NCI-H1105 treated with DMSO at 0.1 percent for 48 hours (cell line): ENCODE measurements at regions not wholly inside any gene's neighbourhood (a gene's known extent, or its start where the extent isn't known, plus 50 kb on each side); places are given as distances from the start of the nearest gene placed in this dataset.

Experiments used
- DNase-seq: peaks from one replicate; lab custom pipeline; 2025; lab: John Stamatoyannopoulos, UW

DNA sequence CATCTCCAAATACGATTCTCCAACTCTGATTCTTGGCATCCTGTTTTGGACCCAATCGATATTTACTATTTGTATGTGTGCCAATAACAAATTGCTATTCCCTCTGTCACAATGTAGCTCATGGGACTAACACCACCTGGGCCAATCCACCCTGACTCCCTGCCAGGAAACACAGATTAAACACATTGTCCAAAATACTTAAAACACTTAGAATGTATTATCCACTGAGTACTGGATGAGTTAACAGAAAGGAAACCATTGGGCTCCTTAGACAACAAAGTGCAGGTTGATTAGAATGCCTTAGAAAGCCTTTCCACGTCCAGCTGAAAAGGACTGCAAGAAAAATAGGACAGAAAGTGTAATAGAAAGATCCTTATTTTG lies 79.4 kb upstream of the ARHGAP28 start:
- DNase-seq: peak; percentile 86

DNA sequence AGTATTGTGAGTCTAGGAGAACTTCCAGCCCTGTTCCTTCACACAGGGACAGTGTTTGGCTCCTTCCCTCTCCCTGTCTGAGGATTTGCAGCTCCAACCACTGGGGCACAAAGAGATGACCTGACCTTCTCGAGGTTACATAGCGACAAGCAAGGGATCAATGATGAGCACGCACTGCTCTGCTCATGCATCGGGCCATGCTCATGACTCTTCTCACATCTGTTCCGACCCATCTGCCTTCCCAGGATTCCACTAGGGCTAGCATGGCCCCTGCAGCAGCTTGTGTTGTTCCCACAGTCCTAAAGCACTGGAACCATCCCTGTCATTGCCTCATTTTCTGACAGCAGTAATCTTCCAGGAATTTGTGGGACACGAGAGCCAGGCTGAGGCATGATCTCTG lies 78.8 kb upstream of the ARHGAP28 start:
- no peak for DNase-seq

DNA sequence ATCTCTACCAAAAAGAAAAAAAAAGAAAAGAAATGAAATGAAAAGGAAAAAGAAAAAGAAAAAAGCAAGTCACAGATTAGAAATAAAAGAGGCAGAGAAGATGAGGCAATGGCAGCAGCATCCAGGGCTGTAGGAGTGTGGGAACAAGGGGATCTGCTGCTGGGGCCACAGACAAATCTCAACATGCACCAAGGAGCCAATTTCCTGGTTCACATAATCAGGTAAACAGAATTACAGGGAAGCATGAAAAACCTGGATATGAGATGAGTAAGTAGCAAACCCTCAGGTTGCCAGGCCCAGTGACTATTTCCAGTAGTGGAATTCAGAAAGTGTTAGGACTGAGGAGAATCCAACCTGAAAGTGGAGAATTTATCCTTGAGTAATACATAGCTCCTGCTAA lies 77.4 kb upstream of the ARHGAP28 start:
- no peak for DNase-seq

DNA sequence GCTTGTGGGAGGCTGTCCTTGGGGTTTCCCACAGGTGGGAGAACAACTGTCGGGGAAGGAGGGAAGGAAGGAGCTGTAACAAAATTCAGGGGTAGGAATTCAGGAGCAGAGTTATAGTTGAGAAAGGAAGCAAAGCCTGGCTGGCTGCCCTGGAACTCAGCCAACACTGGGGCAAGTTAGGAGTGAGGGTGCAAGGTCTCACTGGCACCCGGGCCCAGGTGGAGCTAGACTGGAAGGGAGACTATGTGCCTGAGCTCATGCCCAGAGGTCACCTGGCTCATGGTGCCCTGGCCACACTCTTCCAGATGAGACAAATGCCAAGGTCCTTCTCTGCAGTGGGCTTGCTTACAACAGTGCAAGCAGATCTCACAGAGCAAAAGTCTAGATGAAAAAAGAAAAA lies 75.6 kb upstream of the ARHGAP28 start:
- DNase-seq: peak; percentile 1

DNA sequence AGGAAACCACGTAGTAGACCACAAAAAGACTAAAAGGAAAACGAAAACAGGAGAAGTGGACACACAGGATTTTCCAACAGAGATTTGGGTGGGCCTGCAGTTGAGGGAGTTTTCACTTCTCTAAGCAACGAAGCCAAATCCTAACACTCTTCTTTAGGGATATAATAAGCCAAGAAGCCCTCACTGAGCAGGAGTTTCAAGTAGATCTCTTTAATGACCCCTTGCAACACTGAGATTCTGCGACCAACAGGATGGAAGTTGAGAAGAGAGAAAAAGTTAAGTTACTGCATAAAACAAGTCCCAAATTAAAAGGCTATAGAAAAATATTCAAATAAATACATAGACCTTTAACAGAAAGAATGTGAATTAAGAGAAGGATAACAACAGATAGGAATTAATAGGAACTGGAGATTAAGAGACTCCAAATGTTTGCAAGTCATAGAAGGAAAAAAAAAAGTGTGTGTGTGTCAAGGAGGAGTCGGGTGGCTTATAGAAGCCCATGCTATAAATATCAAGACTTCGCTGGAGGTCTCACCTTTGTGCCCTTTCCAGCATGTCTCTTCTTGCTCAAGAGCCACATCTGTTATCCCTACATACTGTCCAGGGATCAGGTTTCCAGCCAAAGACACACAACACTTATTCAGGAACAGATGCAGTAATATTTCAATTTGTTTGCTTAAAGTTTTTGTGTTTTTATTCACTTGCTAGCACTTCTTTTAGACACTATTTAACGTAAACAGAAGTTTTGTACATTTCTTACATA lies 69.4 kb upstream of the ARHGAP28 start:
- peak; percentile 33 for DNase-seq

DNA sequence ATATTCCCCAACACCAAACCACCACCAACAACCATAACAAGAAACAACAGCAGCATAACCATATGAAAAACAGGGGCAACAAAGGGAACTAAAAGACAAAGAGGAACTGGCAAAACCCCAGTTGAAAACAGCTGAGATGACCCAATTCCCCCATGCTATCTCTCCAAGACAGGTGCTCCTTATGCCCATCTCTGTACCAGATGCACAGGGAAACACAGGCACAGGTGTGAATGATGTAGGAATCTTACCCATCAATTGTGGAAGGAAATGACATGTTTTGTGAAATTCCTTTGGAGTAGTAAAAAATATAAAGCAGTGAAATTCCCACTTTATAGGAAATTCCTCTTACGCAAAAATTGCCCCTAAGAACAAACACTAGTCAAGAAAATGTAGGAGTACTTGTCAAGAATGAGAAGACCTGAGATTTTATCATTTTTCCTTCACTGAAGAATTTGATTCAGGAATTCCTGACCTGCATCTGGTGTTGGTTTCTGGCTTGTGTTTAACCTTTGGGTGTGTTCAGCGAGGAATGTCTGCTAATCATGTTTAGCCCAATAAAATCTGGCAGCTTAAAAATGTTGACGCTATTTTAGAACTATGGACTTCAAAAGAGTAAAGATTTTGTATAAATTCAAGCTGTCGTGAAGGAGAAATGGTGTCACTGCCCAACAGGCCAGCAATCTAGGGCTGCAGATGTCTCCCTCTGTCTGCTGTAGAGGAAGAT lies 67.7 kb upstream of the ARHGAP28 start:
- DNase-seq: no peak

DNA sequence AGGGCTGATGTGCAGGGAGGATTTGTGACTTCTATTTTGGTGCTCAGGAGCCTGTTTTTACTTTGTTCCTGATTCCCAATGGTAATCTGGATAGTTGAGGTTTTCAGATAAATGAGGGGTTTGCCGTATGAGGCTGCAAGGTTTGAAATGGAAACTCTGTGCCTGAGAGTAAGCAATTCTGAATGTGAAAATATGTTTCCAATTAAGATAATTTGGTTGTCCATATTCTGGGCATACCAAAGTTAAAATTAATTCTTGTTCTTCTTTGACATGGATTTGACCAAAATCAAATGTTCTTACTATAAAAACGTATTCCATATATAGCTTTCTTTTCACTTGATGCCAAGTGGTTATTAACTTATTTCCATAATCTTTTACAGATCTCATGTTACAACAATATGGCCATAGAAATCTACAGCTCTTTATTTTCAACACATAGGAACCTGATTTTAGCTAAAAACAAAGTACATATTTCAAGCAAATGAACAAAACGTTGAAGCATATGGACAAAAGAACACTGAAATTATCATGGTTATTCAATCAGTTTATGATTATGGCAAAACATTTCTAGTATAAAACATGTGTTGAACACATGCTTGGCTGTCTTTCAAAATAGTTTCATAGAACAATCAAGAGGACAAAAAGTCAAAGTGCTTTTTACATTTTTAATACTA lies 63.4 kb upstream of the ARHGAP28 start:
- DNase-seq: no peak

DNA sequence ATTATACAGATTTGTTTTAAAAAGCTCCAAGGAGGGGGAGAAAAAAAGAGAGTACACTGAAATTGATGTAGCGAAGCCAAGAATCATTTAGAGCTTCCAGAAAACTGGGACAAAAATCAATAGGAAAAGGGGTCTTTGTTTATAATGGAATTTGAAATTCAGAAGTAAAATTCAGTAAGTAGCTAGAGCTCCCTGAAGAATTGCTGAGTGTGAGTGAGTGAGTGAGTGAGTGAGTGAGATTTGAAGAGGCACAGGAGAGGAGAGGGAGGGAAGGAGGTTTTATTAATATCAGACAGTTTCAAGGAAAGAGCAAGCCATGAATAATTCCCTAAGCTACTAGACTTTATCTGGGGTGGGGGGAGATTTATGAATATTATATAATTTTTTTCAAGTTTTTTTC lies 60.7 kb upstream of the ARHGAP28 start:
- DNase-seq: no peak

DNA sequence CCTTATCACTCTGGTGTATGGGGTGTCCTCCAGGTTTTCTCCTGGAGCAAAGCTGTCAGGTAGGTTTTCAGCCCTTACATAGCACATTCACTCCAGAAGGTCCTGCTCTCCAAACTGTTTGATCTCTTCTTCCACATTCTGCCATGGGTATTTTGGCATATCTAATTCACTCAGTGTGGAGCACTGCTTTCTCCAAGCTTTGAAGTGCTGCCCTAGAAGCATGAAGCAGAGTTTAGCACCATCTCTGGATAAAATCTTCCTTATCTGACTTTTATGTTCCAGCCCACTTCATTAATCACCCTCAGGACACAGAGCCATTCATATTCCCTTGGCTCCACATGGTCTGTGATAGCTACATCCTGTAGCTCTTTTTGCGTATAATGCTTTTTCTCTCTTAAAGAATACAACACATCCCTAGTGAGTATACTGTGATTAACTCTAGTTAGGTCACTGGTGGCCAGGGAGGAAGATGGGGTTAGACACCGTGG lies 56.7 kb upstream of the ARHGAP28 start:
- no peak for DNase-seq

DNA sequence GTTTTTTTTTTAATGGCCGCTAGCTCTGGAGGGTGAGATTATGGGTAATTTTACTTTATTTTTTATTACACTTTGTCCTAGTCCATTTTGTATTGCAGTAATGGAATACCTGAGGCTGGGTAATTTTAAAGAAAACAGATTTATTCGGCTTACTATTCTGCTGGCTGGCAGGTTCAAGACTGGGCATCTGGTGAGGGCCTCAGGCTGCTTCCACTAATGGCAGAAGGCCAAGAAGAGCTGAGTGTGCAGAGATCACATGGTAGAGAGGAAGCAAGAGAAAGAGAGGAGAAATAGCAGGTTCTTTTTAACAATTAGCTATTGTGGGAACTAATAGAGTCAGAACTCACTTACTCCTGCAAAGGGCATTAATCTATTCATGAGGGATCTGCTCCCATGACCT lies 52.4 kb upstream of the ARHGAP28 start:
- DNase-seq: no peak

DNA sequence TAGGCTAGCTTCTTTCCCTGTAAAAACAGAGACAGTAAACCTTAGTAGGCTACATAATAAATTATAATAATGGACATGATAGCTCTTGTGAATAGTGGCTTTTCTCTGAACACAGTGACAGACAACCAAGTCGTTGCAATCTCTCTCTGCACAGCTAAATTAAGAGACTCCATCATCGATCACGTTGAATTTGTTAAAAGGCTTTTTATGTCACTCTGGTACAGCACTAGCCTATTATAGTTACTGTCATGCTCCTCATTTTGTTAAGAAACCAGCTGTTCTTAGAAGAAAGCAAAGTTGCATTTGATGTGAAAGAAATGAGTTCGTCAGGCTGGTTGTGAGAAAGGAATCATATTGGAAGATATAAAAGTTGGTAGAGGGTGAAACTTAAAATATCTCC lies 50.3 kb upstream of the ARHGAP28 start:
- no peak for DNase-seq
